OCI-LY3 (cell line): ENCODE measurements at regions not wholly inside any gene's neighbourhood (a gene's known extent, or its start where the extent isn't known, plus 50 kb on each side); places are given as distances from the start of the nearest gene placed in this dataset.

Experiments
- H2AFZ ChIP-seq: fragments of 200-600, 300-600 bp; shearing (Covaris generic); 2 replicates; pipeline ENCODE4 v1.6.0; 2014; ENCODE audit warnings: antibody characterized with exemption, low read depth, low read length
- H3K27ac ChIP-seq: fragments of 200-600, 300-600 bp; sonication (generic); 2 replicates; pipeline ENCODE4 v1.5.1; 2014; ENCODE audit warnings: mild to moderate bottlenecking, low read length, moderate library complexity, mixed read lengths
- H3K27me3 ChIP-seq: fragments of 200-600, 300-600 bp; sonication (generic); 2 replicates; pipeline ENCODE4 v1.6.1; 2014; ENCODE audit warnings: low read depth, low read length, mixed read lengths
- H3K36me3 ChIP-seq: fragments of 200-600, 300-600 bp; sonication (generic); replicated peaks from 2 replicates; pipeline ENCODE3; 2014; ENCODE audit warnings: low read depth, low read length, mixed read lengths
- H3K4me1 ChIP-seq: fragments of 300-600, 200-600 bp; sonication (generic); 2 replicates; pipeline ENCODE4 v1.6.1; 2014; ENCODE audit warnings: low read length, mixed read lengths
- H3K4me2 ChIP-seq: fragments of 200-600, 300-600 bp; sonication (generic); 2 replicates; pipeline ENCODE4 v1.6.1; 2014; ENCODE audit warnings: low read length, mixed read lengths
- H3K4me3 ChIP-seq: fragments of 300-600, 200-600 bp; sonication (generic); 2 replicates; pipeline ENCODE4 v1.5.1; 2014; ENCODE audit warnings: antibody characterized with exemption, mild to moderate bottlenecking, low read length, moderate library complexity
- H3K79me2 ChIP-seq: fragments of 300-600, 200-600 bp; shearing (Covaris generic); 2 replicates; pipeline ENCODE4 v1.6.1; 2014; ENCODE audit warnings: mild to moderate bottlenecking, low read length, mixed read lengths
- H3K9ac ChIP-seq: fragments of 300-600, 200-600 bp; shearing (Covaris generic); 2 replicates; pipeline ENCODE4 v1.6.0; 2014; ENCODE audit warnings: mild to moderate bottlenecking, low read length, moderate library complexity
- H3K9me3 ChIP-seq: fragments of 200-600, 300-600 bp; shearing (Covaris generic); 2 replicates; pipeline ENCODE4 v1.6.1; 2014; ENCODE audit warnings: low read length, mixed read lengths; ENCODE audit not compliant: insufficient read depth
- H4K20me1 ChIP-seq: fragments of 200-600, 300-600 bp; sonication (generic); 2 replicates; pipeline ENCODE4 v1.6.1; 2016; ENCODE audit warnings: low read length, mixed read lengths; ENCODE audit not compliant: insufficient read depth
- CTCF ChIP-seq: fragments of 200-600, 300-600 bp; sonication (generic); IDR thresholded peaks from 2 replicates; pipeline ENCODE4 v1.5.1; 2014; ENCODE audit warnings: antibody characterized with exemption, low read length, low read depth
- EZH2phosphoT487 ChIP-seq: fragments of 200-600 bp; shearing (Covaris generic); IDR thresholded peaks from 2 replicates; pipeline ENCODE4 v1.6.1; 2018; ENCODE audit warnings: antibody characterized with exemption, mixed run types, low read depth

GRCh38 chr7:85407391-85407790 is 220.5 kb upstream of the SEMA3D start:
- no peak overlapping the region for H3K4me3 ChIP-seq
- H3K36me3 ChIP-seq = no peaks in the 10 kb centered on the region
- no peaks in the 10 kb centered on the region for H3K79me2 ChIP-seq
- no peaks in the 10 kb centered on the region for H4K20me1 ChIP-seq
- TF ChIP-seq CTCF (no peak), EZH2phosphoT487 (no peak)
- no peak overlapping the region for H2AFZ ChIP-seq
- H3K4me1 ChIP-seq = no peaks in the 10 kb centered on the region
- no peak overlapping the region for H3K27ac ChIP-seq
- H3K9ac ChIP-seq = no peak overlapping the region
- no peak overlapping the region for H3K4me2 ChIP-seq
- H3K27me3 ChIP-seq = no peaks in the 10 kb centered on the region
- H3K9me3 ChIP-seq = no peaks in the 10 kb centered on the region

- H2AFZ ChIP-seq = no peak overlapping the region
These were observed 218.4 kb upstream of the SEMA3D start for GRCh38 chr7:85405016-85405902.

GRCh38 chr7:85396676-85397075 is 209.8 kb upstream of the SEMA3D start:
- Histone ChIP-seq H3K27me3 (no peaks in the 10 kb centered on the region), H2AFZ (no peak overlapping the region), H3K9ac (no peak overlapping the region), H3K79me2 (no peaks in the 10 kb centered on the region), H3K27ac (no peak overlapping the region), H4K20me1 (no peaks in the 10 kb centered on the region), H3K36me3 (no peaks in the 10 kb centered on the region), H3K4me2 (no peak overlapping the region), H3K4me1 (no peaks in the 10 kb centered on the region), H3K4me3 (no peak overlapping the region), H3K9me3 (no peaks in the 10 kb centered on the region)
- TF ChIP-seq CTCF = no peak
- no peak for TF ChIP-seq EZH2phosphoT487

More at GRCh38 chr7:85405016-85405902, 218.4 kb upstream of the SEMA3D start:
- no peaks in the 10 kb centered on the region for H3K36me3 ChIP-seq
- H3K4me2 ChIP-seq = no peak overlapping the region
- H3K27me3 ChIP-seq = no peaks in the 10 kb centered on the region
- H3K9ac ChIP-seq = no peak overlapping the region
- H3K4me3 ChIP-seq = no peak overlapping the region
- H3K79me2 ChIP-seq = no peaks in the 10 kb centered on the region
- H3K9me3 ChIP-seq = no peaks in the 10 kb centered on the region
- TF ChIP-seq EZH2phosphoT487 (no peak), CTCF (no peak)
- no peak overlapping the region for H3K27ac ChIP-seq
- no peaks in the 10 kb centered on the region for H4K20me1 ChIP-seq
- H3K4me1 ChIP-seq = no peaks in the 10 kb centered on the region

- H3K4me1 ChIP-seq = no peaks in the 10 kb centered on the region
- no peaks in the 10 kb centered on the region for H3K79me2 ChIP-seq
- H3K9ac ChIP-seq = no peak overlapping the region
- H3K4me2 ChIP-seq = no peak overlapping the region
- no peaks in the 10 kb centered on the region for H3K9me3 ChIP-seq
- no peaks in the 10 kb centered on the region for H3K27me3 ChIP-seq
- no peak overlapping the region for H3K4me3 ChIP-seq
- TF ChIP-seq CTCF (peak; percentile 8; the same call in 1 of the 2 replicates), EZH2phosphoT487 (no peak)
- no peak overlapping the region for H3K27ac ChIP-seq
- H2AFZ ChIP-seq = no peak overlapping the region
- no peaks in the 10 kb centered on the region for H4K20me1 ChIP-seq
- no peaks in the 10 kb centered on the region for H3K36me3 ChIP-seq
These were observed 205.9 kb upstream of the SEMA3D start for GRCh38 chr7:85392789-85393188.
